ENCODE measurements at regions not wholly inside any gene's neighbourhood (a gene's known extent, or its start where the extent isn't known, plus 50 kb on each side); places are given as distances from the start of the nearest gene placed in this dataset.

DNA sequence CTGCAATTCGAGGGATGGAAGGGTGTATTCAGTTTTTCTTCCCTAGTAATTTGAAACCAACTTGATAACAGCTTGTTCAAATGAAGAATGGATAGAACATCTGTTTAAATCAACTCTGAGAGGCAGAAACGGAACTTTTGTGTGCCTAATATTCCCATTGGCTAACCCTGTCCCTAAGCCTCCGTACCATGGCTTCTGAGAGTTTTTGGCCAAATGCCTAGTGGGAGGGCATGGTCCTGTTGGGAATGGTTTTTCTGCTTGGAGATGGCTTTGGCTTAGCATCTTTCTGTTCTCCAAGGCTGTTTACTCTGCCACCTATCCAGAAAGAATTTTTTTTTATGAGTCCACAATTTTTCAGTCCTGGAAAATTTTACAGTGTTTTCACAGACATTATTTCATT lies 126.7 kb upstream of the MLIP start:
- H3K9me3 Mint-ChIP-seq: no peaks in the 10 kb centered on the region
- no peak overlapping the region for H3K4me3 Mint-ChIP-seq
- no peak overlapping the region for H3K27ac ChIP-seq (ENCODE audit: low read depth, low read length)
- H3K9me3 ChIP-seq (ENCODE audit: control insufficient read depth in 1 of 2, low read length in 2 of 2): no peaks in the 10 kb centered on the region
- no peaks in the 10 kb centered on the region for H3K36me3 ChIP-seq (ENCODE audit: insufficient read depth, low read length)
- no peaks in the 10 kb centered on the region for H3K36me3 Mint-ChIP-seq
- no peak overlapping the region for H3K27ac Mint-ChIP-seq
- H3K4me3 ChIP-seq (ENCODE audit: low read length in 2 of 2): no peak overlapping the region
- POLR2A ChIA-PET (ENCODE audit: partially characterized antibody): no interaction called here
- CTCF ChIA-PET (ENCODE audit: partially characterized antibody): interaction anchor here (1.0 to 1.6 kb wide), 3 partner anchors 8 to 194 kb away, joined by 3 read pairs; no protein-coding TSS in a partner anchor
- intact Hi-C loops (cut with micrococcal nuclease): no loop called here
- DNase-seq: no peak
- H3K27me3 Mint-ChIP-seq: peaks cover 2 to 3% of the 10 kb centered on the region in 2 donors
- no peaks in the 10 kb centered on the region for H3K27me3 ChIP-seq (ENCODE audit: insufficient read depth, low read length)
- no peaks in the 10 kb centered on the region for H3K4me1 Mint-ChIP-seq
- no peaks in the 10 kb centered on the region for H3K4me1 ChIP-seq (ENCODE audit: insufficient read depth, low read length)

DNA sequence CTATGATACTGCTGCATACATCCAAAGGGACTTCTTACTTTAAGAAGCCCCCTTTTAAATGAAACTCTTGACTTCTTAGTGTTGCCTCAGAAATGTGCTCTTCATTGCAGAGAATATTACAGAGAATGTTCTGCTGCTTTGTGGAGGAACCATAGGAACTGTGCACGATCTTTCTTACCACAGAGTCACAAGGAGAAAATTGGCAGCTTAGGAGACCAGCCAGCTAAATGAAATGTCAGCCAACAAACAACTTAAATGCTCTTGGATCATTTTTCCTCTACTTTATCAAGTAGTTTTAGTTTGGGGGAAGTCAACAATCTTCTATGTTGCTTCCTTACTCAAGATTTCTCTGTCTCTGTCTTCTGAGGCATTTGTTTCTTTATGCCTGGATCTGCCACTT lies 125.9 kb upstream of the MLIP start:
- Mint-ChIP-seq H3K27me3 (peaks cover 2 to 3% of the 10 kb centered on the region in 2 donors), H3K4me1 (no peaks in the 10 kb centered on the region), H3K9me3 (no peaks in the 10 kb centered on the region), H3K4me3 (no peak overlapping the region), H3K27ac (no peak overlapping the region), H3K36me3 (no peaks in the 10 kb centered on the region)
- CTCF ChIA-PET (ENCODE audit: partially characterized antibody): interaction anchor here (1.2 to 1.4 kb wide), 3 partner anchors 9 to 48 kb away, joined by 3 to 4 read pairs (median 3); no protein-coding TSS in a partner anchor
- Histone ChIP-seq H3K36me3 (ENCODE audit: insufficient read depth, low read length) (no peaks in the 10 kb centered on the region), H3K4me1 (ENCODE audit: insufficient read depth, low read length) (no peaks in the 10 kb centered on the region), H3K9me3 (ENCODE audit: control insufficient read depth in 1 of 2, low read length in 2 of 2) (no peaks in the 10 kb centered on the region), H3K27ac (ENCODE audit: low read depth, low read length) (no peak overlapping the region), H3K4me3 (ENCODE audit: low read length in 2 of 2) (no peak overlapping the region), H3K27me3 (ENCODE audit: insufficient read depth, low read length) (no peaks in the 10 kb centered on the region)
- no peak for DNase-seq
- POLR2A ChIA-PET (ENCODE audit: partially characterized antibody): no interaction called here
- intact Hi-C loops (cut with micrococcal nuclease): no loop called here

DNA sequence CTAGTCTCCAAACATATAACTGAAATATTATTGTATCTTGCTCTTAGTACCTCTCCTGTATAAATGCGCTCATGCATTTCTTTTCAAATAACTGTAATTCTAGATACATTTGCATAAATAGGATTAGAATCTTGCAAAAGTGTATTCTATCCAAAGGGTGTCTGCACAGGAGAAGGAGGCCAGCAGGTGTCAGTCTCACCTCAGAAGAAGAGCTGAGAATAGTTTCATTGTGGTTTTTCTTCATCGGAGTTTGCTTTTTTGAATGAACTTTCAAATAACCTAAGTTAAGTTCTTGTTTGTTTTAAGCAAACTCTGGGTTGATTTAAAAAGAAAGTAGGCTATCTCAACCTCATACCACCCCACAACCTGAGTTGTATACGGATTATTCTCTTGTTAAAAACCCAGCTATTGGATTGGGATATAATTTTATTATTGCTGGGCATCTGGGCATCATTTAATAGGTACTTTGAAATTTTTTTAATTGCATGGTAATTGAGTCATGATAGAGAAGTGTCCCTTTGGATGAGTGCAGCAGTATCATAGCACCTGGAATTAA lies 125.0 kb upstream of the MLIP start:
- Mint-ChIP-seq H3K27me3 (peaks cover under 1 to 3% of the 10 kb centered on the region in 2 donors), H3K36me3 (no peaks in the 10 kb centered on the region), H3K27ac (no peak overlapping the region), H3K9me3 (no peaks in the 10 kb centered on the region), H3K4me3 (no peak overlapping the region), H3K4me1 (no peaks in the 10 kb centered on the region)
- Histone ChIP-seq H3K4me3 (ENCODE audit: low read length in 2 of 2) (no peak overlapping the region), H3K4me1 (ENCODE audit: insufficient read depth, low read length) (no peaks in the 10 kb centered on the region), H3K36me3 (ENCODE audit: insufficient read depth, low read length) (no peaks in the 10 kb centered on the region), H3K27me3 (ENCODE audit: insufficient read depth, low read length) (no peaks in the 10 kb centered on the region), H3K27ac (ENCODE audit: low read depth, low read length) (no peak overlapping the region), H3K9me3 (ENCODE audit: control insufficient read depth in 1 of 2, low read length in 2 of 2) (no peaks in the 10 kb centered on the region)
- no peak for DNase-seq
- ChIA-PET CTCF (ENCODE audit: partially characterized antibody) (interaction anchor here (1.2 to 1.6 kb wide), 4 partner anchors 9 to 49 kb away, joined by 3 to 5 read pairs (median 4); no protein-coding TSS in a partner anchor), POLR2A (ENCODE audit: partially characterized antibody) (no interaction called here)
- intact Hi-C loops (cut with micrococcal nuclease): no loop called here

DNA sequence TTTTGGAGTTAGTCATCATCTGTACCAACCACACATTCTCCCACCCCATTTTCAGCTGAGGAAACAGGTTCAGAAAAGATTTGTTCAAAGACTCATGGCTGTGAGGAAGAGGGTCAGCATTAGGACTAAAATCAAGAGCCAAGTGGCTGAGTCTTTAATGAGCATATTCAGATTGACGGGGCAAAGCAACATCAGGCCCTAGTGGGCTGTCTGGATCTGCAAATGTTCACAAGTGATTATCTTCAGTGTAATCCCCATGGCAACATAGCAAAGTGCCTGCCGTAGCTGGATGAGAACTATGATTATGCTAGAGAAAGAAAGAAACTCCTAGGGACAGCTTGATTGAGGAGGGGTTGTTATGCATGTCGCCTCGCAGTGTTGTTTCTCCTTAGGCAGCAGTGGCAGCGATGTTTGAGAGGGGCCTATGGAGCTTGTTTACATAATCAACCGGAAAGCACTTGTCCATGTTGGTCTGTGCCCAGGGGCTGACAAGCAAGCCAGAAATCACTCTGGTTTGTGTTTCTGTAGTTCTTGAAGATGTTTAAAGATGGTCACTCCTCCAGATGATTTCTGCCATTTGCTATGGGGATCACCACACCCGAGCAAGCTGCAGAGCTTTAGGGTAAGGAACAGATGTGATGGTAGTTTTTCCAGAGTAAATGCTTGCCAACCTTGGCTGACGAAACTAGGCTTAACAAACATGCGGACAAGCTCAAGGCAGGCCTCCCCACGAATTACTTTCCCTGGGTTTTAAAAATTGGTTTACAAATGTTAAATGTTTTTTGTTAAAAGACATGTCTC lies 124.3 kb upstream of the MLIP start:
- CTCF ChIA-PET (ENCODE audit: partially characterized antibody): interaction anchor here (1.2 to 1.6 kb wide), 4 partner anchors 9 to 50 kb away, joined by 3 to 5 read pairs (median 4); no protein-coding TSS in a partner anchor
- no peaks in the 10 kb centered on the region for H3K36me3 Mint-ChIP-seq
- no peak overlapping the region for H3K27ac Mint-ChIP-seq
- intact Hi-C loops (cut with micrococcal nuclease): no loop called here
- no peaks in the 10 kb centered on the region for H3K9me3 Mint-ChIP-seq
- no peak for DNase-seq
- Histone ChIP-seq H3K9me3 (ENCODE audit: control insufficient read depth in 1 of 2, low read length in 2 of 2) (no peaks in the 10 kb centered on the region), H3K27me3 (ENCODE audit: insufficient read depth, low read length) (no peaks in the 10 kb centered on the region), H3K27ac (ENCODE audit: low read depth, low read length) (no peak overlapping the region), H3K4me3 (ENCODE audit: low read length in 2 of 2) (no peak overlapping the region), H3K4me1 (ENCODE audit: insufficient read depth, low read length) (no peaks in the 10 kb centered on the region), H3K36me3 (ENCODE audit: insufficient read depth, low read length) (no peaks in the 10 kb centered on the region)
- no peaks in the 10 kb centered on the region for H3K4me1 Mint-ChIP-seq
- H3K27me3 Mint-ChIP-seq: peaks cover 0 to 3% of the 10 kb centered on the region in 2 donors
- POLR2A ChIA-PET (ENCODE audit: partially characterized antibody): no interaction called here
- no peak overlapping the region for H3K4me3 Mint-ChIP-seq

DNA sequence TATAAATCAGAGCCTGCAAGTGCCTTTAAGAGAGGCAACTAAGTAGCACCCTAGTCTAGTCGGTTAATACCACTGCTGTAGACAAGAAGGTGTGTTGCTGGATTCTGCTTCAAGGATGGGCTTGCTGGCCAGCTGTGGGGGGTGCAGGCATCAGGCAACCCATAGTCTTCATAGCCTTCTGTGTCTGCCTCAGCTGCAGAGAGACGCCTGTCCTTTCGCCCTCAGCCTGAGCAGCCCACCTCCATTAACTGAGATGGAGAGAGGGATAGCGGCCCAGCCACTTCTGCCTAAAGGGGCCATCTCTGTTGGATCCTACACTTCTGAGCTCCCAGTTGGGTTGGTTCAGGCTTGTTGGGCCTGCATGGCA lies 123.7 kb upstream of the MLIP start:
- H3K9me3 ChIP-seq (ENCODE audit: control insufficient read depth in 1 of 2, low read length in 2 of 2): no peaks in the 10 kb centered on the region
- H3K27ac ChIP-seq (ENCODE audit: low read depth, low read length): no peak overlapping the region
- H3K27me3 ChIP-seq (ENCODE audit: insufficient read depth, low read length): no peaks in the 10 kb centered on the region
- ChIA-PET CTCF (ENCODE audit: partially characterized antibody) (interaction anchor here (1.6 kb wide), 1 partner anchor 11 kb away, joined by 5 read pairs; no protein-coding TSS in a partner anchor), POLR2A (ENCODE audit: partially characterized antibody) (no interaction called here)
- Mint-ChIP-seq H3K36me3 (no peaks in the 10 kb centered on the region), H3K27me3 (peaks cover 0 to 3% of the 10 kb centered on the region in 2 donors), H3K4me3 (no peak overlapping the region), H3K27ac (no peak overlapping the region), H3K9me3 (no peaks in the 10 kb centered on the region), H3K4me1 (no peaks in the 10 kb centered on the region)
- no peak for DNase-seq
- H3K4me1 ChIP-seq (ENCODE audit: insufficient read depth, low read length): no peaks in the 10 kb centered on the region
- H3K36me3 ChIP-seq (ENCODE audit: insufficient read depth, low read length): no peaks in the 10 kb centered on the region
- no peak overlapping the region for H3K4me3 ChIP-seq (ENCODE audit: low read length in 2 of 2)
- intact Hi-C loops (cut with micrococcal nuclease): no loop called here

DNA sequence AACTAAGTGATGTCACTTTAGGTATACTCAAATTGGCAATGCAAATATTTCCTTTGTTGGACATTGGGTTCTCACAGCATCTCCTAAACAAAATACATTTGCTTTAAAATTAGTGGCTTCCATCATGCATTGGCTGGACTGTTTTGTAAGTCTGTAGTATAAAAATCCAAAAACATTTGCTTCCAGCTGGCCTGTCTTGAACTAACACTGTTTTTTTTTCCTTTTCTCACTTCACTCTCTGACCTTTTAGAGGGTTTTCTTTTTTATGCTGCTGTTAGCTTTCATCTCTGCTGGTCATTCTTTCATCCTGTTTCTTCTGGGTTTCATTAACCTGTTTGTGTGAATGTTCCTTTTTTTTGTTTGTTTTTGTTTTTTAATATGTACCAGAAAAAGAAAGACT lies 121.7 kb upstream of the MLIP start:
- DNase-seq: no peak
- no peaks in the 10 kb centered on the region for H3K9me3 ChIP-seq (ENCODE audit: control insufficient read depth in 1 of 2, low read length in 2 of 2)
- POLR2A ChIA-PET (ENCODE audit: partially characterized antibody): no interaction called here
- no peaks in the 10 kb centered on the region for H3K4me1 ChIP-seq (ENCODE audit: insufficient read depth, low read length)
- Mint-ChIP-seq H3K4me1 (no peaks in the 10 kb centered on the region), H3K27ac (no peak overlapping the region), H3K4me3 (no peak overlapping the region), H3K27me3 (peaks cover 2 to 4% of the 10 kb centered on the region in 2 donors), H3K36me3 (no peaks in the 10 kb centered on the region), H3K9me3 (no peaks in the 10 kb centered on the region)
- no peak overlapping the region for H3K4me3 ChIP-seq (ENCODE audit: low read length in 2 of 2)
- intact Hi-C loops (cut with micrococcal nuclease): no loop called here
- no peaks in the 10 kb centered on the region for H3K36me3 ChIP-seq (ENCODE audit: insufficient read depth, low read length)
- no peak overlapping the region for H3K27ac ChIP-seq (ENCODE audit: low read depth, low read length)
- CTCF ChIA-PET (ENCODE audit: partially characterized antibody): no interaction called here
- no peaks in the 10 kb centered on the region for H3K27me3 ChIP-seq (ENCODE audit: insufficient read depth, low read length)

DNA sequence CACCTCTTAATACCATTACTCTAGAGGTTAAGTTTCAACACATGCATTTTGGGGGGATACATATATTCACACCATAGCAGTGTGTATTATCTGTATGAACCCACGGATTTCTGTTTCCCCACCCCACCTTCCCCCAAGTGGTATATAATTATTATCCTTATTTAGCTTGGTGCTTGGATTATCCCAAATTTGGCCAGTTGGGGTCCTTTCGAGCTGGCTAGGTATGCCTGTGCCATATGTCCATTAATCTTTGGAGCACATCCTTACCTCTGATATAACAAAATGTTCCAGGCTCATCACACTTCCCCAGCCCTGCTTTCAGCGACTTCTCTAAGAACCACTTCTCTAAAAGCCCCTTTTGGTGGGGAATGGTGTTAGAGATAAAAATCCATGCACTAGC lies 118.7 kb upstream of the MLIP start:
- DNase-seq: no peak
- Mint-ChIP-seq H3K4me3 (no peak overlapping the region), H3K4me1 (no peaks in the 10 kb centered on the region), H3K27ac (no peak overlapping the region), H3K27me3 (peaks cover 2 to 4% of the 10 kb centered on the region in 2 donors), H3K9me3 (no peaks in the 10 kb centered on the region), H3K36me3 (no peaks in the 10 kb centered on the region)
- CTCF ChIA-PET (ENCODE audit: partially characterized antibody): no interaction called here
- Histone ChIP-seq H3K27me3 (ENCODE audit: insufficient read depth, low read length) (no peaks in the 10 kb centered on the region), H3K4me1 (ENCODE audit: insufficient read depth, low read length) (no peaks in the 10 kb centered on the region), H3K4me3 (ENCODE audit: low read length in 2 of 2) (no peak overlapping the region), H3K36me3 (ENCODE audit: insufficient read depth, low read length) (no peaks in the 10 kb centered on the region), H3K27ac (ENCODE audit: low read depth, low read length) (no peak overlapping the region), H3K9me3 (ENCODE audit: control insufficient read depth in 1 of 2, low read length in 2 of 2) (no peaks in the 10 kb centered on the region)
- POLR2A ChIA-PET (ENCODE audit: partially characterized antibody): no interaction called here
- intact Hi-C loops (cut with micrococcal nuclease): no loop called here
